GM19043 (cell line): ENCODE measurements at regions not wholly inside any gene's neighbourhood (a gene's known extent, or its start where the extent isn't known, plus 50 kb on each side); places are given as distances from the start of the nearest gene placed in this dataset.
"Not testable (repeated sequence)": the region's sequence is repeated elsewhere in the genome, so short reads cannot be mapped to it uniquely, and the experiment has no call there.

Source experiments
- ATAC-seq: cut with Tn5 transposase; IDR thresholded peaks from one replicate; pipeline ENCODE4 v1.9.1; 2021; ENCODE audit warnings: low read depth; ENCODE audit not compliant: unreplicated experiment

DNA sequence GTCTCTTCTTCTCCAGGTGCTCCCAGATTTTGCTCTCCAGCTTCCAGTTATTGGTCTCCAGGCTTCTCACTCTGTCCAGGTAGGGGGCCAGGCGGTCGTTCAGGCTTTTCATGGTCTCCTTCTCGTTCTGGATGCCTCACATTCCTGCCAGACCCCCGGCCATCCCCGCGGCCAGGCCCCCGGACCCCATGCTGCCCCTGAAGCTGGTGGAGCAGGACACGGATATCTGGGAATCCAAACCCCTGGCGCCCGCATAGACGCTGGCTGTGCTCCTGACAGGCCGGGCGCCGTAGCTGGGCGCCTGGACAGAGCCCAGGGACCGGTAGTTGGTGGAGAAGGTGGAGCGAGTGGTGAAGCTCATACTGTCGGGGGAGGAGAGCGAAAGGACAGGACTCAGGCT lies 534.4 kb upstream of the TLE4 start:
- no peak for ATAC-seq

DNA sequence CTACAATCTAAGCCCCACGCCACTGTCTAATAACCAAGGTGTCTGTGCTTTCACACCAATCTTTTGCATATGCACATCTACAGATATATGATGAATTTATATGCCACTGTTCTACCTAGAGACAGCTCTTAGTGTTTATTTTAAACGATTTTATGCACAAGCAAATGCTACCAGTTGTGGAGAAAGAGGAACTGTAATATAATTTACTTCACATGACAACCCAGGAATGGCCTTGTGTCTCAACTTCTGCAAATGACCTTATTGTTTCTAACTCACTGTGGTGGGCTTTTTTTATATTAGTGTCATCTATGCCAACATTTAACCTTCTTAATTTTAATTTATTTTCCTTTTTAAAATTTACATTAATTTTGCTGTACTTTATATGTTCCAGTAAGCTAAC lies 531.1 kb upstream of the TLE4 start:
- ATAC-seq = no peak

DNA sequence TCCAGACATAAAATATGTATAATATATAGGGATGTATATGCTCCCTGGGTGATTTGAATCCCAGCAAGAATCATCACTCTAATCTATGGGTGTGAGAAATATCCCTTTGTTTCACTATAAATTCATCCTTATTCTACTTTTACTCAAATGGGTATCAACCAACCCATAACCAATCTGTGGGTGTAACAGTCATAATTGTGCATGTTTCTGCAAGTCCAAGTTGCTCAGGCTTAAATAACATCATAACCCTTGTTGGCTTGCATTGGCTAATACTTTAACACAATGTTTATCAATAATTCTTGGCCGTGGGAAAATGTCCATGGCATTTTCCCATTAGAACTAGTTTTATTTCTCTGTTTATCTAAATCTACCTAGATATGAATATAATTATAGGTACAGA lies 530.5 kb upstream of the TLE4 start:
- no peak for ATAC-seq

DNA sequence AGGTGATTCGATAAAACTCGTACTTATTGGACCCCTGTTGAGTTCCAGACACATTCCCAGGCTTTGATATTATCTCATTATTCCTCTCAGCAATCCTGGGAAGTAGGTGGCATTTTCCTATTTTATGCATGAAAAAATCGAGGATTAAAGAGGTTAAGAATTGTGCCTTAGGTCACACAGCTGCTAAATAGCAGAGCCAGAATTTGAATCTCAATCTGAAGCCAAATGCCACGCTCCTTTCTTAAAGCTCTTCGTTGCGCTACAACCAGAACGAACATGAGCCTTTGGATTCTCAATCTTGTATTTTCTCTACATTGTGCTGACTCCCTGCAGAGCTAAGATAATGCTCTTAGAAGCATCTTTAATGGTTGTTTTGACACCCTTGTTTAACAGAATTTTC lies 527.8 kb upstream of the TLE4 start:
- no peak for ATAC-seq

DNA sequence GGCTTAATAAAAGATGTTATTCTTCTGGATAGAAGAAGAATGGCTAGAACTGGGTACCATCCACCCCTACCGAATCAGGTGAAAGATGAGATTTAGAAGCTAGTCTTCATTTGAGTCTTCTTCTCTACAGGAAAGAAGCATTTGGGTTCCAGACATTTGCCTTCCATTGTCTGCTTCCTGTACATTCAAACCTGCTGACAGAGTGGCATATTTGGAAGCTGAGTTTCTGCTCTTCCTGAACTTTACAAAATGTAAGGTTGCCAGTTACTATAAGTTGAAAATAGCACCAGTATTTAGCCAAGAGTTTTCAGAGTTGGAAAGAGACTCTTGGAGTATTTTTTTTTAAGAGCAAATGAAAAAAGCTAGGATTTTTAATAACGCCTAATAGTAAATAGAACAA lies 525.4 kb upstream of the TLE4 start:
- ATAC-seq = no peak

DNA sequence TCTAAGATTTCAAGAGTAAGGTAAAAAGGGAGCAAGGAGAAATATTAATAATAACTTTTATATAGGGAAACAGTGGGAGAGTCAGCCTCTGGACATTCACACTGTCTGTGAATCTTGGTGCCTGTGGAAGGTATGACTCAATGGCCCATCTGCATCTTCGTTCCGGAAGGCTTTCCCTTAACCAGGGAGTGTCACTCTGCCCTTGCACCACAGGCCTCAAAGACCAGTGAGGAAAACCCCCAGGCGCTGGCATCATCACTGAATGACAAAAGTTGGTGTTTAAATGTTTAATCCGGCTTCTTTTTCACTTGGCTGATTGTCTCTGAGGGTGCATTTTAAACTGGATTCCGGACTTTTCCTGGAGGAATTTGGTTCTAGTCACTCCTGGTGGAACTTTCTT lies 522.4 kb upstream of the TLE4 start:
- no peak for ATAC-seq

DNA sequence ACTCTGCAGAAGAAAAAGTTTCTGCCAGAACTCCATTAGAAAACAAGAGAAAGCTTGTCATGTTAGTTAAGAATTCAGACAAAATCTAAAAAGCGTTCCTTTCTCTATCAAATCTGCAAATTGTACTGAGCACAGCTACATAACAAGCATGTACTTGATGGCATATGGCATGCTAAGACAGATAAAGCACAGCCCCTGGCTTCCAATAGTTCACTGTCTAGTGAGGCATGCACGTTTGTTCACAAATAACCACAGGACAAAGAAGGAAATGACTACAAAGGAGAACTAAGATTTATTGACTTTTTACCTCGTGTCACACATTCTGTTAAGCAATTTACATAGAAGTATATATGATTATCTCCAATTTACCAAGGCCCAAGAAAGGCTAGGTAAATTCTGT lies 518.2 kb upstream of the TLE4 start:
- no peak for ATAC-seq

DNA sequence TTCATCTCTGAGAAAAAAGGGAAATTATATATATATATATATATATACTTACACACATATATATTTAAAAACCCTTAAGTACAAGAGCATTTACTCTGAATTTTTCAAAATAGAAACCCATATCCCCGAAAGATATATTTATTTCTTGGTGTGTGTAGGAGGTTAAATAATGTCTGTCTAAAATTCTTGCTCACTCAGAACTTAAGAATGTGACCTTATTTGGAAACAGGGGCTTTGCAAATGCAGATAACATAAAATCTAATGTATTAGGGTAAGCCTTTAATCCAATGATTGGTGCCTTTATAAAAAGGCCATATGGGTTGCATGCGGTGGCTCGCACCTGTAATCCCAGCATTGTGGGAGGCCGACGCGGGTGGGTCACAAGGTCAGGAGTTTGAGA lies 517.3 kb upstream of the TLE4 start:
- ATAC-seq = no peak

DNA sequence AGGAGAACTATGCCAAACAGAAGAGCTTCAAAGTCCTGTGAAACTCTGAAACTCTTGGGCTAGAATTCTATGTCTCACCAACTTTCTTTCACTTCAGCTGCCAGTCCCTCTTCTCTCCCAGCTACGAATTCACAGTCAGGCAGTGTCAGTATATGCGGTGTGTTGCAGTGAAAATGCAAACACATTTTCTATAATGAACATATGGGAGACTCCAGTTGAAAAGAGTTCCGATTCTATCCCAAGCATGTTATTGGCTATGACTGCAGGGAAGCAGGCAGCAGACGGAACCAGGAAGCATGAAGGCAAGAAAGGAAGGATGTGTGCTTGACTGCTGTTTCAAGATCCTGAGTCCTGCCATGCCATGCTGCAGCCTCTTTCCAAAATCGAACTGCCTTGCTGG lies 515.7 kb upstream of the TLE4 start:
- no peak for ATAC-seq

DNA sequence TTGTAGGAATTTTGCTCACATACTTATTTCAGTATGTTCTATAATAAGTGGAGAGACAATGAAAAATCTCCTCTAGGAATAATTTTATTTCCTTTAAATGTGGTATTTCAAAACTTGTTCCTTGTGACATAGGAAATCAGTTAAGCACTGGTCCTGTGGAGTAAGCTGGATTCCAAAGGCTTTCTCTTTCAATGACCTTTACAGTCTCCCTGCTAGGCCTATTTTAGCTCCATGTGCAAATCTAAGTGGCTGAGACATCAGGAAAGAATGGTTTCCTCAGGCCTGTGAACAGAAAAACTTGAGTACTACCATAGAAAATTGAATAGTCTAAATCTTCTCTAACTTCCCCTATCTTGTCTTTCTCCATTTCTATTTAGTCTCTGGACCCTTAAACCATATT lies 514.2 kb upstream of the TLE4 start:
- ATAC-seq = no peak

DNA sequence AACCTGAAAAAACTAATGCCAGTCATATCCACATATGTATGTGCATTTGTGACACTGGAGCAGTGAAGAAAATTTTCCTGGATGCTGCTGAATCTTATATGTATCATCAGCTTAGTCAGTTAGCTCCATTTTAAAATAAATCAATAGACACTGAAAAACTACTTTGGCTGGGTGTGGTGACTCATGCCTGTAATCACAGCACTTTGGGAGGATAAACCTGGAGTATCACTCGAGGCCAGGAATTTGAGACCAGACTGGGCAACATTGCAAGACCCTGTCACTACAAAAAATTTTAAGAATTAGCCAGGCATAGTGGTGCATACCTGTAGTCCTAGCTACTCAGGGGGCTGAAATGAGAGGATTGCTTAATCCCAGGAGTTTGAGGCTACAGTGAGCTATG lies 511.0 kb upstream of the TLE4 start:
- no peak for ATAC-seq

DNA sequence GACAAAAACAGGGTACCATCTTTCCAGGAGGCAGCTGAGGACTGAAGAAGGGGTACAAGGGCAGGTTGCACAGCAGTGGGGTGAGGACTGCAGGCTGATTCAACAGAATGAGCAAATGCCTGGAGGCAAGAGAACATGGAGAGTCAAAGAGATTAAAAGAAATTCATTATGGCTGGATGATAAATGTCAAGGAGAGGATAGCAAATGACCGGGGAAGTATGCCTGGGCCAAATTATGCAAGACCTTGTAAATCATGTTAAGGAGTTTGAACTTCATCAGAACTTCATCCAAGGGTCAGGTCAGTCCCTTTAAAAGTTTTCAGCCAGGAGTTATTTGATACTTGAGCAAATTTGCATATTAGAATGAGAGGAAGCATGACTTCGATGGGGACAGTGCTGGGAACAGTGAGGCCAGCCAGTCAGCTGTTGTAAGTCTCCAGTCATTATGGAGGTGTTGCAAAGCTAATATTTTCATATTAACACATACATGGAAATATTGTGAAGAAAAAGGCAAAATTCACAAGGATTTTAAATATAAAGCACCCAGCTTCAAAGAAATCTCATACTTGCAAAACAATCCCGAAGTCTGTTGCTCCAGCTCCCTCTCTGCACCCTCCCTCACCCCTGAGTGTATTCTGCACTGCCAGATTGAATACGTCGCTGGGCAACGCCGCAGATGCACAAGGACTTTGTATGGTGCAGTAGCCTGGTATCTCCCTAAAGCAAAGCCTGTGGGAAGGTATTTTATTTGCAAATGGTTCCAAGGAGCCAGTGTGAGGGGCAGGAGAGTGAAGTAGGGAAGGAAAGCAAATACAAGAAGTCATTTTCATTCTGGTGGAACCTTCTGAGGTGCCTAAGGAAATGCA lies 509.8 kb upstream of the TLE4 start:
- ATAC-seq = no peak

DNA sequence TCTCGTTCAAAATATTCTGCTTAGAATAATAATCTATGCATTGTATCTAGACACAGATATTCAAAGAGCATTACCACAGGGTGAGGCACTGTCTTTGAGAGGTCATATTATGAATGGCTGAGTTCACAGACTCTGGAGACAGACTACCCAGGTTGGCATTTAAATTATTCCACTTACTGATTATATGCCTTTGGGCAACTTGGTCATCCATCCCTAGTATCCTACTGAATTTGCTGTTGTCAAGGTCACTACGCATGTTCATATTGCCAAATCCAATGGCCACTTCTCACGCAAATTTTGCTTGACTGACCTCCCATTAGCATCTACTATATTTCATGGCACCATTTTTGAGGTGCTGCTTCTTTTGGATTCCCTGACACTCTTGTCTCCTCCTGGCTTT lies 498.6 kb upstream of the TLE4 start:
- no peak for ATAC-seq

DNA sequence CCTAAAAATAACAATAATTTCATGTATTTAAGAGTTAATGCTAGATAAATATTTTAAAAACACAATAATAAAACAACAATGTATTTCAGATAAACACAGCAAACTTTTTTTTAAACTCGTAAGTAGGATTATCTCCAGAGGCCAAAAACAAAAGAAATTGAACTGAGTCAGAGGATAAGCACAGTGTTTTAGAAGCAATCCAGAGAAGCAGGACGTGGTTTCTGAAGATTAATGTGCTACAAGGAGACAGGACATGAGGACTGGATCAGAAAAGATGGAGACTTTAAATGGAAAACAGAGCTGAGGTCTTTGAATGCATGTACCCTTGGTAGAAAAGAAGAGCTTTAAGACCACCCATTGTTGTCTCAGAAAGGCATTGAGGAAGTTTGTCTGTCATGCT lies 491.2 kb upstream of the TLE4 start:
- ATAC-seq = no peak

DNA sequence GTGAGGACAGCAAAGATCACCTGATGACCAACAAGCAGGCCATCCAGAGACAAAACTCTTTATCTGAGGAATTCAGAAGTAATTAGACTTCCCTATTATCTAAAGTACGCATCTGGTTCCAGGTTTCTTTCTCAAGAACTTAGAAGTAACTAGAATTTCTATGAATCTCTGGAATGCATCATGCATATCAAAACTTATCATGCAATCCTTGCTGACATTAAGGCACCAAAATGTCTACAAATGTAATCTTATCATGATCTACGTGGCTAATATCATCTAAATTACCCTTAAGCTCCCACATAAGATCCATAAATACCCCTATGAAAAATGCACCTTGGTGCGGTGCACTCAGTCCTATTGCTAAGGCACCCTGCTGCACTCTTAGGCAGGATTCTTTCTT lies 488.1 kb upstream of the TLE4 start:
- ATAC-seq = no peak

DNA sequence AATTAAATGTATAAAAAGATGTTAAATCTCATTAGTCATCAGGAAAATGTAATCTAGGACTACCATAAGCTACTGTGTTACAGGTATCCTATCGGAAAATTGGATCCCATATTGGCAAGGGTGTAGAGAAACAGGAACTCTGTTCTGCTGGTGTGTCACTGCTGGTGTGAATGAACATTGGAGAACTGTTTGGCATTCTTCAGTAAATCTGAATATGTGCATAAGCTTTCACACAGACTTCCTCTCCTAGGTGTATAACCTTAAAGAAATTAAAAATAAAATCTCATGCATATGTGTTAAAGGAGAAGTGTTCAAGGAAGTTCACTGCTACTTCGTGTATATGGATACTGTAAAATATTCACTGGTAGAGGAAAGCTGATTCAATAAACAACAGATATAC lies 484.6 kb upstream of the TLE4 start:
- ATAC-seq = no peak

DNA sequence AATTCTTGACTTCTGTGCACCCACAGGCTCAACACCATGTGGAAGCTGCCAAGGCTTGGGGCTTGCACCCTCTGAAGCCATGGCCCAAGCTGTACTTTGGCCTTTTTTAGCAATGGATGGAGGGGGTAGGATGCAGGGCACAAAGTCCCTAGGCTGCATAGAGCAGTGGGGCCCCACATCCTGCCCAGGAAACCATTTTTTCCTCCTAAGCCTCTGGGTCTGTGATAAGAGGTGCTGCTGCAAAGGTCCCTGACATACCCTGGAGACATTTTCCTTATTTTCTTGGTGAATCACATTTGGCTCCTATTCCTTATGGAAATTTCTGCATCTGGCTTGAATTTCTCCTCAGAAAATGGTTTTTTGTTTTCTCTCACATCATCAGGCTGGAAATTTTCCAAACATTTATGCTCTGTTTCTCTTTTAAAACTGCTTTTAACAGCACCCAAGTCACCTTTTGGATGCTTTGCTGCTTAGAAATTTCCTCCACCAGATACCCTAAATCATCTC lies 482.7 kb upstream of the TLE4 start:
- no peak for ATAC-seq

DNA sequence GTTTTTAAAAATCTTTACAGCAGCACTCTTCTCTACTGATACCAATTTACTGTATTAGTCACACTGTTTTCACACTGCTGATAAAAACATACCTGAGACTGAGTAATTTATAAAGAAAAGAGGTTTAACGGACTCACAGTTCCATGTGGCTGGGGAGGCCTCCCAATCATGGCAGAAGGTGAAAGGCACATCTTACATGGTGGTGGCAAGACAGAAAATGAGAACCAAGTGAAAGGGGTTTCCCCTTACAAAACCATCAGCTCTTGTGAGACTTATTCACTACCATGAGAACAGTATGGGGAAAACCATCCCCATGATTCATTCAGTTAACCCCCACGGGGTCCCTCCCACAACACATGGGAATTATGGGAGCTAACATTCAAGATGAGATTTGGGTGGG lies 481.9 kb upstream of the TLE4 start:
- ATAC-seq = not testable (repeated sequence)

DNA sequence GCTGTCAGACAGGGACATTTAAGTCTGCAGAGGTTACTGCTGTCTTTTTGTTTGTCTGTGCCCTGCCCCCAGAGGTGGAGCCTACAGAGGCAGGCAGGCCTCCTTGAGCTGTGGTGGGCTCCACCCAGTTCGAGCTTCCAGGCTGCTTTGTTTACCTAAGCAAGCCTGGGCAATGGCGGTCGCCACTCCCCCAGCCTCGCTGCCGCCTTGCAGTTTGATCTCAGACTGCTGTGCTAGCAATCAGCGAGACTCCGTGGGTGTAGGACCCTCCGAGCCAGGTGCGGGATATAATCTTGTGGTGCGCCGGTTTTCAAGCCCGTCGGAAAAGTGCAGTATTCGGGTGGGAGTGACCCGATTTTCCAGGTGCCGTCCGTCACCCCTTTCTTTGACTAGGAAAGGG lies 468.5 kb upstream of the TLE4 start:
- not testable (repeated sequence) for ATAC-seq

DNA sequence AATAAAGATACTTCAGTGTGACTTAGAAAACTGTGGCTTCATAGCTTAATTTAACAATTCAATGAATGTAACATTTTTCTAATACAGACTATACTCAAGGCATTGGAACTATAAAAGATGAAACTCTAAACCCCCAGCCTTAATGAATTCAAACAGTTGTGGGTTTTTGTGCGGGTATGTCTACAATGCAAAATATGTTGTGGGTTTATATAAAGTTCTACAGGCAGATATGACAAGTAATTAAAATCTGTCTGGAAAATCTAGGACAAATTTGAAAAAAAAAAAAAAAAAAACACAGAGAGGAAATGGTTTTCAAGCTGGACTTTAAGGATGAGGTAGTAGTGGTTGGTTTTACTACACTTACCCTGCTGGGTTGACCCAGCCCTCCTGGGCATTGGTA lies 467.5 kb upstream of the TLE4 start:
- no peak for ATAC-seq

DNA sequence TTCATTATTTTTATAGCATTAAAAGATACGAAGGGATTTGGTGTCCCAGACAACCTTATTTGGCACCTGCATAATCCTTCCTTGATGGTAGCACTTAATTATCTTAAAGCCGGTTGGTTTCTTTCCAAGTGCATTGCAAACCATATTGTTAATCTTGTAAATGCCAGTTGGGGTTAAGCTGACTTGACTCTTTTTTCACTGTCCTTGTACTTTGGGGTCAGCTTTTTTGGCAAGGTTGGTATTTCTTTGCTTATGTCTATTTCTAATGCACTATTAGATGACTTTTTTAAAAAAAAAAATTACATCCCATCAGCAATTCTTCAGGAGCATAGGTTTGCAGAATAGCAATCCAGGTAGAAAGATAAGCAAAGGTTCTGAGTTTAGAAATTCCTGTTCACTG lies 466.8 kb upstream of the TLE4 start:
- ATAC-seq = no peak

DNA sequence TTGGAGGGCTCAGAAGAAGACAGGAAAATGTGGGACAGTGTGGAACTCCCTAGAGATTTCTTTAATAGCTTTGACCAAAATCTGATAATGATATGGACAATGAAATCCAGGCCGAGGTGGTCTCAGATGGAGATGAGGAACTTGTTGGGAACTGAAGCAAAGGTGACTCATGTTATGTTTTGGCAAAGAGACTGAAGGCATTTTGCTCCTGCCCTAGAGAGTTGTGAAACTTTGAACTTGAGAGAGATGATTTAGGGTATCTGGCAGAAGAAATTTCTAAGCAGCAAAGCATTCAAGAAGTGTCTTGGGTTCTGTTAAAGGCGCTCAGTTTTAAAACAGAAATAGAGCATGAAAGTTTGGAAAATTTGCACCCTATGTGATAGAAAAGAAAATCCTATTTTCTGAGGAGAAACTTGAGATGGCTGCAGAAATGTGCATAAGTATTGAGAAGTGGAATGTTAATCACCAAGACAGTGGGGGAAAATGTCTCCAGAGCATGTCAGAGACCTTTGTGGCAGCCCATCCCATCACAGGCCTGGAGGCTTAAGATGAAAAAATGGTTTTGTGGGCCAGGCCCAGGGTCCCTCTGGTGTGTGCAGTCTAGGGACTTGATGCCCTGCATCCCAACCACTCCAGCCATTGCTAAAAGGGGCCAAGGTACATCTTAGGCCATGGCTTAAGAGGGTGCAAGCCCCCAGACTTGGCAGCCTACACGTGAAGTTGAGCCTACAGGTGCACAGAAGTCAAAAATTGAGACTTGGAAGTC lies 463.7 kb upstream of the TLE4 start:
- ATAC-seq = no peak
